Calu3 (cell line): ENCODE measurements at regions not wholly inside any gene's neighbourhood (a gene's known extent, or its start where the extent isn't known, plus 50 kb on each side); places are given as distances from the start of the nearest gene placed in this dataset.

Experiments used
- BruUV-seq: library from RNA; stranded (reverse); fragments of 400-500 nt; replicated peaks from 2 replicates; lab custom pipeline; 2021; lab: Mats Ljungman, UMichigan
- CTCF ChIA-PET: fragments of 300-600 bp; sonication (Branson Sonifier 250); formaldehyde crosslinking; loops from one replicate; lab custom pipeline; 2022; ENCODE audit warnings: antibody characterized with exemption; lab: Charles Lee
- DNase-seq: peaks from one replicate; pipeline ENCODE4 v3.0.0; 2022
- H3K27ac Mint-ChIP-seq: one replicate; pipeline ENCODE4 v1.8.0; 2022; ENCODE audit warnings: mixed read lengths; ENCODE audit not compliant: unreplicated experiment
- H3K27me3 Mint-ChIP-seq: one replicate; pipeline ENCODE4 v1.8.0; 2022; ENCODE audit warnings: mixed read lengths; ENCODE audit not compliant: unreplicated experiment
- H3K36me3 Mint-ChIP-seq: one replicate; pipeline ENCODE4 v1.8.0; 2022; ENCODE audit warnings: mild to moderate bottlenecking, moderate library complexity, mixed read lengths; ENCODE audit not compliant: insufficient read depth, unreplicated experiment
- H3K4me1 Mint-ChIP-seq: one replicate; pipeline ENCODE4 v1.8.0; 2022; ENCODE audit warnings: mild to moderate bottlenecking, low read depth, mixed read lengths; ENCODE audit not compliant: unreplicated experiment
- H3K4me3 Mint-ChIP-seq: one replicate; pipeline ENCODE4 v1.8.0; 2022; ENCODE audit warnings: mild to moderate bottlenecking, low read depth, moderate library complexity, mixed read lengths; ENCODE audit not compliant: unreplicated experiment
- H3K9me3 Mint-ChIP-seq: one replicate; pipeline ENCODE4 v1.8.0; 2022; ENCODE audit warnings: low read depth, mixed read lengths; ENCODE audit not compliant: unreplicated experiment
- intact Hi-C: fragments of 100-400 bp; cut with micrococcal nuclease; formaldehyde crosslinking; loops from one replicate; pipeline ENCODE4 v1.10.0; 2022; ENCODE audit not compliant: unreplicated experiment
- TF ChIP-seq, protein P1 (sequence below): fragments of 200-600 bp; IDR thresholded peaks from one replicate; pipeline ENCODE4 v1.8.0; 2022; ENCODE audit warnings: antibody characterized with exemption; ENCODE audit not compliant: unreplicated experiment

DNA sequence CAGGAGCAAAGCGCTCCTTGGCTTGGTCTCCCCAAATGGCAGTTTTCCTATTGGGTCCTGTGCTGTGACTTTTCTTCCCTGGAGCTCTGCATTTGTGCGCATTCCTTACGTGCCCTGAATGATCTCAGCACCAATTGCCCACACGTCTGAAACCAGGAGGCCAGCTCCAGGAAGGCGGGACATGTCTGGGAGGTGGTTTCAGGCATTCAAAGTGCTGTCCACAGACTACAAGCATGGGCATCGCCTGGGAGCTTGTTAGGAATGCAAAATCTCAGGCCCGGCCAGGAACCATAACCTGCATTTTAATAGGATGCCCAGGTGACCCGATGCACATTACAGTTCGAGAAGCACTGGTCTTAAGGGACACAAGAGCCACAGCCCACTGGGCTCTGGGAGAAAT, 239.6 kb downstream of the ANKRD60 start:
- Mint-ChIP-seq H3K36me3 (no peaks in the 10 kb centered on the region), H3K27ac (no peak overlapping the region), H3K27me3 (no peaks in the 10 kb centered on the region), H3K4me1 (peaks cover 23% of the 10 kb centered on the region), H3K4me3 (no peak overlapping the region), H3K9me3 (peaks cover 4% of the 10 kb centered on the region)
- CTCF ChIA-PET, result interaction anchor here (1.1 kb wide), 1 partner anchor 12 kb away, joined by 3 read pairs; no protein-coding TSS in a partner anchor
- no peak for DNase-seq
- intact Hi-C loops, result no loop called here
- TF ChIP-seq, protein P1, sequence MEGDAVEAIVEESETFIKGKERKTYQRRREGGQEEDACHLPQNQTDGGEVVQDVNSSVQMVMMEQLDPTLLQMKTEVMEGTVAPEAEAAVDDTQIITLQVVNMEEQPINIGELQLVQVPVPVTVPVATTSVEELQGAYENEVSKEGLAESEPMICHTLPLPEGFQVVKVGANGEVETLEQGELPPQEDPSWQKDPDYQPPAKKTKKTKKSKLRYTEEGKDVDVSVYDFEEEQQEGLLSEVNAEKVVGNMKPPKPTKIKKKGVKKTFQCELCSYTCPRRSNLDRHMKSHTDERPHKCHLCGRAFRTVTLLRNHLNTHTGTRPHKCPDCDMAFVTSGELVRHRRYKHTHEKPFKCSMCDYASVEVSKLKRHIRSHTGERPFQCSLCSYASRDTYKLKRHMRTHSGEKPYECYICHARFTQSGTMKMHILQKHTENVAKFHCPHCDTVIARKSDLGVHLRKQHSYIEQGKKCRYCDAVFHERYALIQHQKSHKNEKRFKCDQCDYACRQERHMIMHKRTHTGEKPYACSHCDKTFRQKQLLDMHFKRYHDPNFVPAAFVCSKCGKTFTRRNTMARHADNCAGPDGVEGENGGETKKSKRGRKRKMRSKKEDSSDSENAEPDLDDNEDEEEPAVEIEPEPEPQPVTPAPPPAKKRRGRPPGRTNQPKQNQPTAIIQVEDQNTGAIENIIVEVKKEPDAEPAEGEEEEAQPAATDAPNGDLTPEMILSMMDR, result no peak
- no TSS peak for BruUV-seq

DNA sequence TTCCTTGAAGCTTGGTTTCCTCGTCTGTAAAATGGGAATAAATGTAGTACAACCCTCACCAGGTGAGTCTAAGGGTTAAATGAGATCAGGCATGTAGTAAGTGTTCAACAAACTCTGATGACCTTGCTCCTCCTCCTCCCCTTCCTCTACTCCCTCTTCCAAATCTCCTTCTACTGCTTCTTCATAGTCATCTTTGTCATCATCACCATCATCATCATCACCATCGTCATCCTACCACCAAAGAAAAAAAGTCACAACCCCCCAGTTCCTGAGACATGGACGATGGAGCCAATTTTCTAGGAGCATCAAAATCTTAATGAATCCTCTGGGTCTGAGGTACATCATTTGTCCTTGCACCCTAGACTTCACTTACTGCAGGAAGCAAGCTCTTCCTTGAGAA, 240.0 kb downstream of the ANKRD60 start:
- CTCF ChIA-PET, result interaction anchor here (1.1 kb wide), 1 partner anchor 12 kb away, joined by 3 read pairs; no protein-coding TSS in a partner anchor
- no peaks in the 10 kb centered on the region for H3K27me3 Mint-ChIP-seq
- intact Hi-C loops, result no loop called here
- no TSS peak for BruUV-seq
- no peaks in the 10 kb centered on the region for H3K36me3 Mint-ChIP-seq
- TF ChIP-seq, protein P1, result no peak
- DNase-seq, result no peak
- H3K27ac Mint-ChIP-seq, result no peak overlapping the region
- peaks cover 4% of the 10 kb centered on the region for H3K9me3 Mint-ChIP-seq
- no peak overlapping the region for H3K4me3 Mint-ChIP-seq
- H3K4me1 Mint-ChIP-seq, result peaks cover 23% of the 10 kb centered on the region

DNA sequence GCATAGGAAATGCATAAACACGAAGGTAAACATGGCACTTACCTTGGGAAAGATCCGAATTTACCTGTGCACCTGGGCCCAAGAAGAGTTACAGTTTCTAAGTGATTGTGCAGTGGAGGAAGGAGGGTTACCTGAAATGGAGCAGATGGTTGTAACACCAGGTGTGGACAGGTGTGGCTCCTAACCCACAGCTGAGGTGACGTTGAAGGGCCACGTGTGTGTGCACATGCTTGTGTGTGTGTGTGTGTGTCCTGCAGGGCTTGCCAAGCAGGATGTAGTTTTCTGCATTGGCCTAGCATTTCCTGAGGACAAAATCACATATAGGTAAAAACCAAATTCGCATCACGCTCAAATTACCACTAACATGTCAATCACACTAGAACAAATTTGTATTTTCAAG, 240.8 kb downstream of the ANKRD60 start:
- CTCF ChIA-PET, result interaction anchor here (1.1 kb wide), 1 partner anchor 12 kb away, joined by 3 read pairs; no protein-coding TSS in a partner anchor
- Mint-ChIP-seq H3K27ac (no peak overlapping the region), H3K36me3 (no peaks in the 10 kb centered on the region), H3K4me3 (no peak overlapping the region), H3K27me3 (no peaks in the 10 kb centered on the region), H3K9me3 (peaks cover 4% of the 10 kb centered on the region), H3K4me1 (peaks cover 23% of the 10 kb centered on the region)
- intact Hi-C loops, result no loop called here
- TF ChIP-seq, protein P1, result no peak
- BruUV-seq, result no TSS peak
- no peak for DNase-seq

DNA sequence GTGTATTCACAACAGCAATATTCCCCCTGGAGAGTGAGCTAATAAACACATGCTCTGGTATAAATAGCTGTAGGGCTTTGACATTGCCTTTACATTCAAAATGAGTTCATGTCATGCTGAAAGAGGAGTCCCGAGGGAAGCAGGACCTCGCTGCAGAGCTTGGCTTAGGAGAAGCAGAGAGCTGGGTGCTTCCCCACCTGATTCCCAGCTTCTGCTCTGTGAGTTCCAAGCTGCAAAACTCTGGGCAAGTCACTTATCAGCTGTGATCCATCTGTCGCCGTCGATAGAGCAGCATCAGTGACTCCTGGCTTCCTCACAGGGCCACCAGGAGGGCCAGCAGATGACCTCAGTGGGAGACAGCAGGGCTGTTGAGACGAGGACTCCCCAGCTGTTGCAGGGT, 241.8 kb downstream of the ANKRD60 start:
- peaks cover 15% of the 10 kb centered on the region for H3K4me1 Mint-ChIP-seq
- TF ChIP-seq, protein P1, result no peak

More for the DNA sequence above, 241.8 kb downstream of the ANKRD60 start:
- CTCF ChIA-PET, result interaction anchor here (1.1 kb wide), 1 partner anchor 13 kb away, joined by 3 read pairs; no protein-coding TSS in a partner anchor
- no peak for DNase-seq
- no peaks in the 10 kb centered on the region for H3K27me3 Mint-ChIP-seq
- H3K27ac Mint-ChIP-seq, result no peak overlapping the region
- no TSS peak for BruUV-seq
- no peaks in the 10 kb centered on the region for H3K36me3 Mint-ChIP-seq
- H3K4me3 Mint-ChIP-seq, result no peak overlapping the region
- H3K9me3 Mint-ChIP-seq, result peaks cover 4% of the 10 kb centered on the region
- intact Hi-C loops, result no loop called here
